ENCODE measurements at regions not wholly inside any gene's neighbourhood (a gene's known extent, or its start where the extent isn't known, plus 50 kb on each side); places are given as distances from the start of the nearest gene placed in this dataset.

GRCh38 chr18:2213905-2214304 is 357.4 kb downstream of the METTL4 start:
- TF ChIP-seq CTCF (IDR thresholded peaks at IDR 0.05; ENCODE audit: borderline replicate concordance, extremely low read depth, low read length, poor library complexity, severe bottlenecking) (no peak), EZH2 (IDR thresholded peaks at IDR 0.05; ENCODE audit: borderline replicate concordance, low read depth, low read length, severe bottlenecking) (no peak)

All from DND-41 (cell line).